ENCODE measurements at regions not wholly inside any gene's neighbourhood (a gene's known extent, or its start where the extent isn't known, plus 50 kb on each side); places are given as distances from the start of the nearest gene placed in this dataset.

DNA sequence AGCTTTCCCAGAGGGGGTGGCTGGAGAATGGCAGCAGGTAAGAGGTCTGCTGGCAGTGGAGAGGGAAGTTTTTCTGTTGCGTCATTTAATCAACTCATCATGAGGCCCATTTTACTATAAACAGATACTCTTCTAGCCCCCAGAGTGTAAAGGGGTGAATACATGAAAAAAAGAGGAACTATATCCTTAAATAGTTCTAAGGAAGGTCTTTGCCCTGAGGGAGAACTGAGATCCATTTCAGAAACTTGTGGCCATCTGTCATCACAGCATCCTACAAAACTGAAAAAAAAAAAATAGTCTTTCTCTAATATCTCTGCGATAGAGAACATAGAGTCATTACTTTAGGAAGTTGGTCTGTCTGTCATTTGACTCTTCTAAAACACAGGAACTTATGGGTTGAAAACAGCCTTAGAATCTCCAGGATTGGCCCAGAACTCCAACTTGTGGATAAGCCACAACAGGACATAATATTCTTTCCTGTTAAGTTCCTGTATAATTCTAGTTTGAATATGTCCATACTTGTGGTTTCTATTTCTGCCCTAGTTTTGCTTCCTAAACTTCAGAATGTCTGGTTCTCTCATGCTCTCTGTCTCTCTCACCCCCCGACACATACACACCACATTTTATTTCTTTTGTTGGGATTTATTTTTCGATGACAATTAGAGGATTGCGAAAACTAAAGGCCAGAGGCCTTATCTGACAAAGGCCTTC, 238.5 kb upstream of the PIK3R1 start:
- Histone ChIP-seq H3K4me1 (ENCODE audit: insufficient read depth, low read length) (no peaks in the 10 kb centered on the region), H3K27me3 (ENCODE audit: insufficient read depth, low read length) (no peaks in the 10 kb centered on the region), H3K36me3 (ENCODE audit: insufficient read depth, low read length) (no peaks in the 10 kb centered on the region), H3K4me2 (ENCODE audit: low read length) (no peak overlapping the region), H4K20me1 (ENCODE audit: insufficient read depth, low read length) (no peaks in the 10 kb centered on the region), H3K27ac (ENCODE audit: low read depth, low read length) (no peak overlapping the region), H3K4me3 (ENCODE audit: insufficient read depth, low read depth, low read length) (no peak overlapping the region), H3K9me3 (ENCODE audit: insufficient read depth, low read depth, low read length) (no peaks in the 10 kb centered on the region), H3K79me2 (ENCODE audit: insufficient read depth, low read length) (no peaks in the 10 kb centered on the region), H2AFZ (ENCODE audit: low read depth, low read length) (no peak overlapping the region), H3K9ac (ENCODE audit: low read length) (no peak overlapping the region)
- DNase-seq (ENCODE audit: low read depth) (no peak), FAIRE-seq (no peak)
- peaks cover 4% of the 10 kb centered on the region for H3K4me1 Mint-ChIP-seq (ENCODE audit: low read depth, unreplicated experiment)
- no peaks in the 10 kb centered on the region for H3K36me3 Mint-ChIP-seq (ENCODE audit: low read depth, unreplicated experiment)
- H3K4me3 Mint-ChIP-seq (ENCODE audit: unreplicated experiment): peak overlapping the region; percentile 28
- H3K27me3 Mint-ChIP-seq (ENCODE audit: low read depth, unreplicated experiment): no peaks in the 10 kb centered on the region
- peak overlapping the region; percentile 10 for H3K27ac Mint-ChIP-seq (ENCODE audit: unreplicated experiment)
- H3K9me3 Mint-ChIP-seq (ENCODE audit: unreplicated experiment): no peaks in the 10 kb centered on the region
- TF ChIP-seq EZH2 (IDR thresholded peaks at IDR 0.05; ENCODE audit: insufficient read depth, low read length): no peak
- TF ChIP-seq, protein P1, sequence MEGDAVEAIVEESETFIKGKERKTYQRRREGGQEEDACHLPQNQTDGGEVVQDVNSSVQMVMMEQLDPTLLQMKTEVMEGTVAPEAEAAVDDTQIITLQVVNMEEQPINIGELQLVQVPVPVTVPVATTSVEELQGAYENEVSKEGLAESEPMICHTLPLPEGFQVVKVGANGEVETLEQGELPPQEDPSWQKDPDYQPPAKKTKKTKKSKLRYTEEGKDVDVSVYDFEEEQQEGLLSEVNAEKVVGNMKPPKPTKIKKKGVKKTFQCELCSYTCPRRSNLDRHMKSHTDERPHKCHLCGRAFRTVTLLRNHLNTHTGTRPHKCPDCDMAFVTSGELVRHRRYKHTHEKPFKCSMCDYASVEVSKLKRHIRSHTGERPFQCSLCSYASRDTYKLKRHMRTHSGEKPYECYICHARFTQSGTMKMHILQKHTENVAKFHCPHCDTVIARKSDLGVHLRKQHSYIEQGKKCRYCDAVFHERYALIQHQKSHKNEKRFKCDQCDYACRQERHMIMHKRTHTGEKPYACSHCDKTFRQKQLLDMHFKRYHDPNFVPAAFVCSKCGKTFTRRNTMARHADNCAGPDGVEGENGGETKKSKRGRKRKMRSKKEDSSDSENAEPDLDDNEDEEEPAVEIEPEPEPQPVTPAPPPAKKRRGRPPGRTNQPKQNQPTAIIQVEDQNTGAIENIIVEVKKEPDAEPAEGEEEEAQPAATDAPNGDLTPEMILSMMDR (IDR thresholded peaks at IDR 0.05; ENCODE audit: insufficient read depth, low read depth, low read length): no peak

DNA sequence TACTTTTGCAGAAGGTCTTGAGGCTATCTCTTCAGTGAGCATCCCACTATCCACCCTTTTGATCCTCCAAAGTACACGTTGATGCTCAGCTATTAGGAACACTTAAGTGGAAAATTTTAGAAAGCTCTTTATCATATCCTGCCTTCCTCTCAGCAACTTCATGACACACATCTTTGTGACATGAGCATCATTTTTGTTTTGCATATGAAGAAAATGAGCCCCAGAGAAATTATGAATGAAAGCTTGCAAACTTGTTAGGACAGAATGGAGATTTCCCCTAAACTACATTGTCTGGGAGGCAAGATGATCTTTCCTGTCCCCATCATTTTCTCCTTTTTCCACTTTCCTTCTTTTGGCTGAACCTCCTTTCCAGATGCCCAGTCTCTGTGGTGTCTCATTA, 239.4 kb upstream of the PIK3R1 start:
- no peak for TF ChIP-seq EZH2 (IDR thresholded peaks at IDR 0.05; ENCODE audit: insufficient read depth, low read length)
- TF ChIP-seq, protein P1 (IDR thresholded peaks at IDR 0.05; ENCODE audit: insufficient read depth, low read depth, low read length): no peak
- Mint-ChIP-seq H3K27ac (ENCODE audit: unreplicated experiment) (no peak overlapping the region), H3K27me3 (ENCODE audit: low read depth, unreplicated experiment) (no peaks in the 10 kb centered on the region), H3K36me3 (ENCODE audit: low read depth, unreplicated experiment) (no peaks in the 10 kb centered on the region), H3K4me1 (ENCODE audit: low read depth, unreplicated experiment) (peaks cover 4% of the 10 kb centered on the region), H3K4me3 (ENCODE audit: unreplicated experiment) (no peak overlapping the region), H3K9me3 (ENCODE audit: unreplicated experiment) (no peaks in the 10 kb centered on the region)
- H2AFZ ChIP-seq (ENCODE audit: low read depth, low read length): no peak overlapping the region
- no peaks in the 10 kb centered on the region for H3K9me3 ChIP-seq (ENCODE audit: insufficient read depth, low read depth, low read length)
- no peak overlapping the region for H3K4me2 ChIP-seq (ENCODE audit: low read length)
- no peak for FAIRE-seq
- H3K9ac ChIP-seq (ENCODE audit: low read length): no peak overlapping the region
- no peaks in the 10 kb centered on the region for H3K36me3 ChIP-seq (ENCODE audit: insufficient read depth, low read length)
- no peak overlapping the region for H3K27ac ChIP-seq (ENCODE audit: low read depth, low read length)
- H3K79me2 ChIP-seq (ENCODE audit: insufficient read depth, low read length): no peaks in the 10 kb centered on the region
- H3K4me3 ChIP-seq (ENCODE audit: insufficient read depth, low read depth, low read length): no peak overlapping the region
- H3K27me3 ChIP-seq (ENCODE audit: insufficient read depth, low read length): no peaks in the 10 kb centered on the region
- no peaks in the 10 kb centered on the region for H3K4me1 ChIP-seq (ENCODE audit: insufficient read depth, low read length)
- DNase-seq (ENCODE audit: low read depth): no peak
- no peaks in the 10 kb centered on the region for H4K20me1 ChIP-seq (ENCODE audit: insufficient read depth, low read length)

DNA sequence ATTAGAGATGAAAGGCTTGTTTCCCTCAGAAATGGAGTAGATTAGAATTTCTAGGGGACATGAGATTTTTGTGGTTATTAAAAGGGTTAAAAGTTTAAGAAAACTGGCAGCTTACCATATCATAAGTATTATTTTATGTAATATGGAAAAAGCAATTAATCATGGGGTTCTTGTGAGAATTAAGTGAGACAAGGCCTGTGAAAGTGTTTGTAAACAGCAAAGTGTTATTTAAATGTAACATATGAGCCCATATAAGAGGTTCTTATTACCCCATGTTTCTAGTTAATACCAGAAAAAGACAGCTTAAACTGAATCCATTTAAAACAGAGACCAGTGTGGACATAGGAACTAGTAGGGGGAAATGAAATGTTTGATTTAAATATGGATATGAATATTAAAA, 241.1 kb upstream of the PIK3R1 start:
- no peak for DNase-seq (ENCODE audit: low read depth)
- Histone ChIP-seq H3K4me3 (ENCODE audit: insufficient read depth, low read depth, low read length) (no peak overlapping the region), H3K4me1 (ENCODE audit: insufficient read depth, low read length) (no peaks in the 10 kb centered on the region), H3K27me3 (ENCODE audit: insufficient read depth, low read length) (no peaks in the 10 kb centered on the region), H3K9me3 (ENCODE audit: insufficient read depth, low read depth, low read length) (no peaks in the 10 kb centered on the region), H3K79me2 (ENCODE audit: insufficient read depth, low read length) (no peaks in the 10 kb centered on the region), H2AFZ (ENCODE audit: low read depth, low read length) (no peak overlapping the region), H3K27ac (ENCODE audit: low read depth, low read length) (no peak overlapping the region), H3K9ac (ENCODE audit: low read length) (no peak overlapping the region), H3K4me2 (ENCODE audit: low read length) (no peak overlapping the region), H3K36me3 (ENCODE audit: insufficient read depth, low read length) (no peaks in the 10 kb centered on the region), H4K20me1 (ENCODE audit: insufficient read depth, low read length) (no peaks in the 10 kb centered on the region)
- H3K9me3 Mint-ChIP-seq (ENCODE audit: unreplicated experiment): no peaks in the 10 kb centered on the region
- peaks cover 4% of the 10 kb centered on the region for H3K4me1 Mint-ChIP-seq (ENCODE audit: low read depth, unreplicated experiment)
- no peak for FAIRE-seq
- H3K36me3 Mint-ChIP-seq (ENCODE audit: low read depth, unreplicated experiment): no peaks in the 10 kb centered on the region
- H3K4me3 Mint-ChIP-seq (ENCODE audit: unreplicated experiment): no peak overlapping the region
- no peaks in the 10 kb centered on the region for H3K27me3 Mint-ChIP-seq (ENCODE audit: low read depth, unreplicated experiment)
- TF ChIP-seq EZH2 (IDR thresholded peaks at IDR 0.05; ENCODE audit: insufficient read depth, low read length): no peak
- TF ChIP-seq, protein P1 (IDR thresholded peaks at IDR 0.05; ENCODE audit: insufficient read depth, low read depth, low read length): no peak
- H3K27ac Mint-ChIP-seq (ENCODE audit: unreplicated experiment): no peak overlapping the region

All from astrocyte (in vitro differentiated cells and primary cell).